MCF 10A (cell line): ENCODE measurements at regions not wholly inside any gene's neighbourhood (a gene's known extent, or its start where the extent isn't known, plus 50 kb on each side); places are given as distances from the start of the nearest gene placed in this dataset.

Experiments
- BruUV-seq: library from RNA; stranded (reverse); fragments of 400-500 nt; replicated peaks from 2 replicates; lab custom pipeline; 2021; lab: Mats Ljungman, UMichigan
- CTCF ChIA-PET: fragments of 300-600 bp; sonication (Branson Sonifier 250); formaldehyde crosslinking; extraction: SDS; loops from one replicate; lab custom pipeline; 2021; ENCODE audit warnings: antibody characterized with exemption, inconsistent platforms; lab: Yijun Ruan, JAX
- POLR2A ChIA-PET: fragments of 300-600, 350-650 bp; sonication (Branson Sonifier 250); formaldehyde crosslinking; extraction: SDS; loops from one replicate; lab custom pipeline; 2020; ENCODE audit warnings: antibody characterized with exemption, inconsistent platforms; lab: Yijun Ruan, JAX
- DNase-seq: peaks from one replicate; pipeline ENCODE4 v3.0.0-alpha.2; 2018; ENCODE audit not compliant: unreplicated experiment
- H3K27ac Mint-ChIP-seq: one replicate; pipeline ENCODE4 v1.8.0; 2022; ENCODE audit warnings: mild to moderate bottlenecking, low read depth, mixed read lengths; ENCODE audit not compliant: unreplicated experiment
- H3K27me3 Mint-ChIP-seq: one replicate; pipeline ENCODE4 v1.8.0; 2022; ENCODE audit warnings: mixed read lengths; ENCODE audit not compliant: insufficient read depth, unreplicated experiment
- H3K36me3 Mint-ChIP-seq: one replicate; pipeline ENCODE4 v1.8.0; 2022; ENCODE audit warnings: mild to moderate bottlenecking, moderate library complexity, mixed read lengths; ENCODE audit not compliant: insufficient read depth, unreplicated experiment
- H3K4me1 Mint-ChIP-seq: one replicate; pipeline ENCODE4 v1.8.0; 2022; ENCODE audit warnings: mixed read lengths; ENCODE audit not compliant: insufficient read depth, unreplicated experiment
- H3K4me3 Mint-ChIP-seq: one replicate; pipeline ENCODE4 v1.8.0; 2022; ENCODE audit warnings: mild to moderate bottlenecking, moderate library complexity, mixed read lengths; ENCODE audit not compliant: unreplicated experiment
- H3K9me3 Mint-ChIP-seq: one replicate; pipeline ENCODE4 v1.8.0; 2022; ENCODE audit warnings: mixed read lengths; ENCODE audit not compliant: unreplicated experiment
- intact Hi-C: fragments of 100-400 bp; cut with micrococcal nuclease; formaldehyde crosslinking; loops from 2 replicates; pipeline ENCODE4 v1.14.1; 2022
- TF ChIP-seq, protein P1 (sequence below): fragments of 200-600 bp; IDR thresholded peaks from one replicate; pipeline ENCODE4 v1.8.0; 2022; ENCODE audit warnings: antibody characterized with exemption, mild to moderate bottlenecking; ENCODE audit not compliant: unreplicated experiment

DNA sequence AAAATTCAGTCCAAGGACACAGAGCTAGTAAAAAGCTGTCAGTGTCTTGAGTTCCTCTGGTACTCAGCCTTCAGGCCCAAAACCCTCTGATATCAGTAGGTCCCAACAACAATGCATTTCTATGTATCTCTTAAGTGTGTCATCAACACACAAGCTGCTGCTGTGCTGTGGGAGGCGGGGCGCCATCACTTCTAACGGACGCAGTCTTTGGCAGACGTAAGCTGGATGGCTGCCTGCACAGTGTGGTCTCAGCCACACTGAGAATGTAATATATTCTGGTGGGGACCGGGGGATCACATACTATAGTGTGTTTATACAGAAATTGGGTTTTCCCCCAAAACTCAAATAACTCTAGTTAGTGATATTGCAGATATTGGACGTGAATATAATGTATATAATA is 123.9 kb downstream of the SUDS3 start:
- H3K9me3 Mint-ChIP-seq, result peaks cover 8% of the 10 kb centered on the region
- H3K36me3 Mint-ChIP-seq, result no peaks in the 10 kb centered on the region
- intact Hi-C loops, result no loop called here
- no peaks in the 10 kb centered on the region for H3K27me3 Mint-ChIP-seq
- no peak overlapping the region for H3K4me3 Mint-ChIP-seq
- no peaks in the 10 kb centered on the region for H3K4me1 Mint-ChIP-seq
- no peak for DNase-seq
- POLR2A ChIA-PET, result no interaction called here
- no peak overlapping the region for H3K27ac Mint-ChIP-seq
- CTCF ChIA-PET, result no interaction called here
- no TSS peak for BruUV-seq
- TF ChIP-seq, protein P1, sequence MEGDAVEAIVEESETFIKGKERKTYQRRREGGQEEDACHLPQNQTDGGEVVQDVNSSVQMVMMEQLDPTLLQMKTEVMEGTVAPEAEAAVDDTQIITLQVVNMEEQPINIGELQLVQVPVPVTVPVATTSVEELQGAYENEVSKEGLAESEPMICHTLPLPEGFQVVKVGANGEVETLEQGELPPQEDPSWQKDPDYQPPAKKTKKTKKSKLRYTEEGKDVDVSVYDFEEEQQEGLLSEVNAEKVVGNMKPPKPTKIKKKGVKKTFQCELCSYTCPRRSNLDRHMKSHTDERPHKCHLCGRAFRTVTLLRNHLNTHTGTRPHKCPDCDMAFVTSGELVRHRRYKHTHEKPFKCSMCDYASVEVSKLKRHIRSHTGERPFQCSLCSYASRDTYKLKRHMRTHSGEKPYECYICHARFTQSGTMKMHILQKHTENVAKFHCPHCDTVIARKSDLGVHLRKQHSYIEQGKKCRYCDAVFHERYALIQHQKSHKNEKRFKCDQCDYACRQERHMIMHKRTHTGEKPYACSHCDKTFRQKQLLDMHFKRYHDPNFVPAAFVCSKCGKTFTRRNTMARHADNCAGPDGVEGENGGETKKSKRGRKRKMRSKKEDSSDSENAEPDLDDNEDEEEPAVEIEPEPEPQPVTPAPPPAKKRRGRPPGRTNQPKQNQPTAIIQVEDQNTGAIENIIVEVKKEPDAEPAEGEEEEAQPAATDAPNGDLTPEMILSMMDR, result no peak

DNA sequence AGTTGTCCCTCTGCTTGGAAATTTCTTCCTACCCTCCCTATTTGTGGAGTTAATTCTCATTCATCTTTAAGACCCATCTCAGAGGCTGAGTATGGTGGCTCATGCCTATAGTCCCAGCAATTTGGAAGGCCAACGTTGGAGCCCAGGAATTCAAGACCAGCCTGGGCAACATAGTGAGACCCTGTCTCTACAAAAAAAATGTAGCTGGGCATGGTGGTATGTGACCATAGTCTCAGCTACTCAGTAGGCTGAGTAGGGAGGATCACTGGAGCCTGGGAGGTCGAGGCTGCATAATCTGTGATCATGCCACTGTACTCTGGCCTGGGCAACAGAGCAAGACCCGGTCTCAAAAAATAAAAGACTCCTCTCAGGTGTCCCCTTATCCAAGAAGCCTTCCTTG is 125.1 kb downstream of the SUDS3 start:
- H3K27ac Mint-ChIP-seq, result no peak overlapping the region
- intact Hi-C loops, result no loop called here
- H3K36me3 Mint-ChIP-seq, result no peaks in the 10 kb centered on the region
- H3K27me3 Mint-ChIP-seq, result no peaks in the 10 kb centered on the region
- peaks cover 8% of the 10 kb centered on the region for H3K9me3 Mint-ChIP-seq
- DNase-seq, result no peak
- H3K4me1 Mint-ChIP-seq, result no peaks in the 10 kb centered on the region
- CTCF ChIA-PET, result no interaction called here
- TF ChIP-seq, protein P1, result no peak
- POLR2A ChIA-PET, result no interaction called here
- no TSS peak for BruUV-seq
- H3K4me3 Mint-ChIP-seq, result no peak overlapping the region

DNA sequence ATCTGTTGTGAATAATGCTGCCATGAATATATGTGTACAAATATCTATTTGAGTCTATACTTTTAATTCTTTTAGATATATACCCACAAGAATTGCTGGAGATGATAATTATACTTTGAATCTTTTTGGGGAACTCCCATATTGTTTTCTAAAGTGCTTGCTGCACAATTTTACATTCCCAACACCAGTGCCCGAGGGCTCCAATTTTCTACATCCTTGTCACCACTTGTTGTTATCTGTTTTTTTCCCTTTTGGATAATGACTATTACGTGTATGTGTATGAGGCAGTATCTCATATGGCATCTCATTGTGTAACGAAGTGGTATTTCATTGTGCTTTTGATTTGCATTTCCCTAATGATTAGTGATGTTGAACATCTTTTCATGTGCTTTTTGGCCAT is 127.1 kb downstream of the SUDS3 start:
- Mint-ChIP-seq H3K27ac (no peak overlapping the region), H3K27me3 (no peaks in the 10 kb centered on the region), H3K4me1 (no peaks in the 10 kb centered on the region), H3K9me3 (peaks cover 15% of the 10 kb centered on the region), H3K36me3 (no peaks in the 10 kb centered on the region), H3K4me3 (no peak overlapping the region)
- TF ChIP-seq, protein P1, result no peak
- no peak for DNase-seq
- ChIA-PET POLR2A (interaction anchor here (0.6 kb wide), 1 partner anchor 16 kb away, joined by 3 read pairs; no protein-coding TSS in a partner anchor), CTCF (no interaction called here)
- intact Hi-C loops, result no loop called here
- no TSS peak for BruUV-seq

DNA sequence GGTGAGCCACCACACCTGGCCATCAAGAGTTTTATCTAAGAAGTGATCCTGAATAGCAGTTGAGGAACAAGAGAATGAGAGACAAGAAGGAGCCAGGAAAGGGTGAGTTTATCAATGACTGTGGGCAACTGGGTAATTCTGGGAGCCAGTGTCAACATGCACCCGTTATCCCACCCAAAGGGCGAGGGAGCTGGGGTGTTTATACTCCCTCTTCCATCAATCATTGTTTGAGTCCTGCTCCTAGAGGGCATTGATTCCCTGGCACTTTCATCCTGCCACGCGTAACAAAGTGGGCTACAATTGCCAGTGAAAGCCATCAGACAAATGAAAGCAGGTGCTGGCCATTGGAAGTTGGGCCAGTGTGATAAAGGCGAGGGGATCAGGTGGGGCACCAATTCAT is 136.3 kb downstream of the SUDS3 start:
- BruUV-seq, result no TSS peak
- no peaks in the 10 kb centered on the region for H3K36me3 Mint-ChIP-seq
- TF ChIP-seq, protein P1, result no peak
- ChIA-PET POLR2A (no interaction called here), CTCF (no interaction called here)
- no peaks in the 10 kb centered on the region for H3K27me3 Mint-ChIP-seq
- intact Hi-C loops, result no loop called here
- H3K4me3 Mint-ChIP-seq, result no peak overlapping the region
- peaks cover 16% of the 10 kb centered on the region for H3K9me3 Mint-ChIP-seq
- H3K4me1 Mint-ChIP-seq, result no peaks in the 10 kb centered on the region
- H3K27ac Mint-ChIP-seq, result no peak overlapping the region
- no peak for DNase-seq
